ENCODE measurements at regions not wholly inside any gene's neighbourhood (a gene's known extent, or its start where the extent isn't known, plus 50 kb on each side); places are given as distances from the start of the nearest gene placed in this dataset.

DNA sequence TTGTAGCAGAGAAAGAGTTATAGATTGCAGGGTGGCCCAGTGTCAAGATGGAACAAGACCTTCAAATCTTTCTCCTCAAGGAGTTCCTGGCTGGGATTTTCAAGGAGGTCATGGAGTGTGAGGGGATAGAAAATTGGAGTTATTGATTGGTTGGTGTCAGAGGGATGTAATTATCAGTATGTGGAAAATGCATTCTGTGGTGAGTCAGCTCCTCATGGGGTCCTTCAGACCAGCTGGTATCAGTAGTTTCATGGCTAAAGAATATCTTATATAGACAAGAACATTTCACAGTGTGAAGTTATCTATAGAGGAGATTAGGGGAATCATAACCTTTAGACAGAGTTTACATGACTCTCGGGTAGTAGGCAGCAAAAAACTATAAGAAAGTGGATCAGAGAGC, 1114.0 kb upstream of the GBE1 start:
- Histone ChIP-seq H3K9ac (ENCODE audit: insufficient read length) (no peak overlapping the region), H3K27ac (no peak overlapping the region), H3K36me3 (ENCODE audit: insufficient read depth, low read length) (no peaks in the 10 kb centered on the region), H3K9me3 (ENCODE audit: low read depth, low read length) (no peaks in the 10 kb centered on the region), H3K4me3 (no peak overlapping the region)
- DNase-seq (ENCODE audit: low read depth, low spot score) = no peak
- TF ChIP-seq FOXP2 (optimal IDR thresholded peaks at IDR 0.05; ENCODE audit: control extremely low read depth, extremely low read length, insufficient read depth) = no peak
- no peak for TF ChIP-seq POLR2AphosphoS5 (IDR thresholded peaks at IDR 0.05; ENCODE audit: borderline replicate concordance, low read depth, low read length)

DNA sequence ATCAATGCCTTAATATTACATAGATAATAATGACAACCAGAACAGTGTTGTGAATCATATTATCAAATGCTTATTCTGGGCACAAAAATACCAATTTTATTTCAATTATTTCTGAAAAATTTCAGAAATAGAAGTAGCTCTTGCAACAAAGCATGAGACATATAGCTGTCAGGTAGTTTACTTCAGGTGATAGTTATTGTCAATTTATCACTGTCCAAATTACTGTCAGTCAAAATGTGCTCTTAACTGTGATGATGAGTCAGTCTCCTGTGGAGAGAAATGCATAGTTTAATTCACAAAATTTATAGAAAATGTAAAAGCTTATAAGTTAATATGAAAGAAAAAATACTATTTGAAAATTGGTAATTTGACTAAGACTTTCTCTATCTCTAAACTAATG, 1078.4 kb upstream of the GBE1 start:
- TF ChIP-seq FOXP2 (optimal IDR thresholded peaks at IDR 0.05; ENCODE audit: control extremely low read depth, extremely low read length, insufficient read depth) = no peak
- no peak for TF ChIP-seq EZH2 (IDR thresholded peaks at IDR 0.05)
- no peak for TF ChIP-seq POLR2AphosphoS5 (IDR thresholded peaks at IDR 0.05; ENCODE audit: borderline replicate concordance, low read depth, low read length)
- H3K9ac ChIP-seq (ENCODE audit: insufficient read length) = no peak overlapping the region
- no peaks in the 10 kb centered on the region for H3K36me3 ChIP-seq (ENCODE audit: insufficient read depth, low read length)
- H3K9me3 ChIP-seq (ENCODE audit: low read depth, low read length) = no peaks in the 10 kb centered on the region
- no peak overlapping the region for H3K27ac ChIP-seq
- H3K4me3 ChIP-seq = no peak overlapping the region
- no peak for DNase-seq (ENCODE audit: low read depth, low spot score)

DNA sequence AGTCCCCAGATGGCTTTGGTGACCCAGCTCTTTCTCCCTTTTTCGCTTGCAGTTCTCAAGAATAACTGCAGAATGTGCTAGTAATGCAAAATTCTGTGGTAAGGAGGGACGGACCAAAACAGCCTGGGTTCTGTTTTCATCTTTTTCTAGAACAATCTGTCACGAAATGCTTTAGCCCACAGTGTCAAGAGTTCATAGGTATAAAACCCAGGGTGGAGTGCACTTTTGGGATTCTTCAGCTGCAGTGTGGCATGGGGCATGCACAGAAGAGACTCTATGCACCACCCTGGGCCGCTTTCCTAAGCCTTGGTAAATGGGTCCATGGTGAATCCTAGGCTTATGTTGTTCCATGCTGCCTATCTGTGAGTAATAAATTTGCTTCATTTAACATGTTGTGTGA, 1072.7 kb upstream of the GBE1 start:
- H3K9ac ChIP-seq (ENCODE audit: insufficient read length) = no peak overlapping the region
- no peak overlapping the region for H3K4me3 ChIP-seq
- no peaks in the 10 kb centered on the region for H3K36me3 ChIP-seq (ENCODE audit: insufficient read depth, low read length)
- H3K9me3 ChIP-seq (ENCODE audit: low read depth, low read length) = no peaks in the 10 kb centered on the region
- no peak overlapping the region for H3K27ac ChIP-seq
- no peak for DNase-seq (ENCODE audit: low read depth, low spot score)
- no peak for TF ChIP-seq POLR2AphosphoS5 (IDR thresholded peaks at IDR 0.05; ENCODE audit: borderline replicate concordance, low read depth, low read length)

DNA sequence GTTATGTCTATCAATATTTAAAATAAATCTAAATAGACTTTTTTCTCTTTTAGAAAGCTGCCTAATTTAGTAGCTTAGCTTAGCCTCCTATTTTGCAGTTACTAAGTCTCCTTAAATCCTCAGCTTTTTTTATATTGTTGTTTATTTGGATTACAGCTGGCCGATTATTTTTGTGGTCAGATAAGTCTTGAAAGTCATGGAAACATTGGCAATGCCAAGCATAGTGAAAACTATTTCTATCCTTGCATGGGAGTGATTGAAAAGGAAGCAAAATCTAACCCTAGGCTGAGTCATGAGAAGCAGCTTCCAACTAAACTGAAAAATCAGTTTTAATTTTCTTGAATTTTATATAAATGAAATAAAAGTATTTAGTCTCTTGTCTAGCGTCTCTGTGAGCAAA, 1063.0 kb upstream of the GBE1 start:
- no peak for DNase-seq (ENCODE audit: low read depth, low spot score)
- H3K9me3 ChIP-seq (ENCODE audit: low read depth, low read length) = no peaks in the 10 kb centered on the region

DNA sequence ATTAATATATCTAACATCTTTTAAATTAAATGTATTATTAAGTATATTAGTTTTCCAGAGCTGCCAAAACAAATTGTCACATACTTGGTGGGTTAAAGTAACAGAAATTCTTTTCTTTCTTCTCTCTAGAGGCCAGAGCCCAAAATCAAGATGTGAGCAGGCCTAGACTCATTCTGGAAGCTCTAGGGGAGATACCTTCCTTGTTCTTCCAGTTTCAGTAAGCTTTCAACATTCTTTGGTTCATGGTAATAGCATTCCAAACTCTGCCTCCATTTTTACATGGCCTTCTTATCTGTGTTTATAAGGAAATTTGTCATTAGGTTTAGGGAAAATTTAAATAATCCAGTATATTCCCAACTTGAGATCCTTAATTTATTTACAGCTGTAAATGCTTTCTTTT, 1054.6 kb upstream of the GBE1 start:
- no peak overlapping the region for H3K27ac ChIP-seq
- TF ChIP-seq FOXP2 (optimal IDR thresholded peaks at IDR 0.05; ENCODE audit: control extremely low read depth, extremely low read length, insufficient read depth) = no peak
- no peak for TF ChIP-seq POLR2AphosphoS5 (IDR thresholded peaks at IDR 0.05; ENCODE audit: borderline replicate concordance, low read depth, low read length)
- no peak for TF ChIP-seq EZH2 (IDR thresholded peaks at IDR 0.05)
- no peak overlapping the region for H3K9ac ChIP-seq (ENCODE audit: insufficient read length)
- peaks cover 5% of the 10 kb centered on the region; the same call in 1 of the 2 replicates for H3K9me3 ChIP-seq (ENCODE audit: low read depth, low read length)
- no peak overlapping the region for H3K4me3 ChIP-seq
- no peak for DNase-seq (ENCODE audit: low read depth, low spot score)
- no peaks in the 10 kb centered on the region for H3K36me3 ChIP-seq (ENCODE audit: insufficient read depth, low read length)

More for the DNA sequence above, 1063.0 kb upstream of the GBE1 start:
- no peak for TF ChIP-seq POLR2AphosphoS5 (IDR thresholded peaks at IDR 0.05; ENCODE audit: borderline replicate concordance, low read depth, low read length)
- TF ChIP-seq FOXP2 (optimal IDR thresholded peaks at IDR 0.05; ENCODE audit: control extremely low read depth, extremely low read length, insufficient read depth) = no peak
- TF ChIP-seq EZH2 (IDR thresholded peaks at IDR 0.05) = no peak
- Histone ChIP-seq H3K4me3 (no peak overlapping the region), H3K9ac (ENCODE audit: insufficient read length) (no peak overlapping the region), H3K36me3 (ENCODE audit: insufficient read depth, low read length) (no peaks in the 10 kb centered on the region), H3K27ac (no peak overlapping the region)

DNA sequence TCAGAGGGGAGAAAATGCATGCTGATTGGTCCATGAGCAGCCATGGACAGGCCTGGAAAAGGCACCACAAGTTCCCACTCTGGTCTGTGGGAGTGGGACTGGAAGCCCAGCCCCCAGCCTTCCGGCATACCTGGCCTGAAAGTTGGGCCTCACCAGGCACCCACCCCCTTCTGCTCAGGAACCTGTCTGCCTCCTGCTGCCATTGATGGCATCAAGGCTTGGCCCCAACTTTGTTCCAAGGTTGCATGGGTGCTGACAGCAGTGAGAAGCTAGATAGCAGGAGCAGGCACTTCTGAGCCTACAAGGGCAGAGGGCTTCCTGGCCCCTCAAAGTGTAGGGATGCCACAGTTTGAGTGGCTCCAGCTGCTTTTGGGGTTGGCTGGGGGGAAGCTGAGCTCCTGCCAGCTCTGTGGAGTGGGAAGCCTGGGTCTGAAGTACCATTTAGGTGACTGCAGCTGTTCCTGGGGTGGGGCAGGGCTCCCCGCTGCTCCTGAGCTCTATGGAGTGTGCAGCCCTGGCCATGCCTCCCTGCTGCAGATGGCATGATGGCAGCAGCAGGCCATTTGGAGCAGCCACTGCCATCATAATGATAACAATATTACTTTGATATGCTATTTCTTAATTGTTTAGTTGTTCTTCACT, 1054.1 kb upstream of the GBE1 start:
- H3K27ac ChIP-seq = no peak overlapping the region
- H3K9ac ChIP-seq (ENCODE audit: insufficient read length) = no peak overlapping the region
- H3K4me3 ChIP-seq = no peak overlapping the region
- peaks cover 5% of the 10 kb centered on the region; the same call in 1 of the 2 replicates for H3K9me3 ChIP-seq (ENCODE audit: low read depth, low read length)
- TF ChIP-seq FOXP2 (optimal IDR thresholded peaks at IDR 0.05; ENCODE audit: control extremely low read depth, extremely low read length, insufficient read depth) = no peak
- no peak for TF ChIP-seq POLR2AphosphoS5 (IDR thresholded peaks at IDR 0.05; ENCODE audit: borderline replicate concordance, low read depth, low read length)
- TF ChIP-seq EZH2 (IDR thresholded peaks at IDR 0.05) = no peak
- H3K36me3 ChIP-seq (ENCODE audit: insufficient read depth, low read length) = no peaks in the 10 kb centered on the region
- no peak for DNase-seq (ENCODE audit: low read depth, low spot score)

DNA sequence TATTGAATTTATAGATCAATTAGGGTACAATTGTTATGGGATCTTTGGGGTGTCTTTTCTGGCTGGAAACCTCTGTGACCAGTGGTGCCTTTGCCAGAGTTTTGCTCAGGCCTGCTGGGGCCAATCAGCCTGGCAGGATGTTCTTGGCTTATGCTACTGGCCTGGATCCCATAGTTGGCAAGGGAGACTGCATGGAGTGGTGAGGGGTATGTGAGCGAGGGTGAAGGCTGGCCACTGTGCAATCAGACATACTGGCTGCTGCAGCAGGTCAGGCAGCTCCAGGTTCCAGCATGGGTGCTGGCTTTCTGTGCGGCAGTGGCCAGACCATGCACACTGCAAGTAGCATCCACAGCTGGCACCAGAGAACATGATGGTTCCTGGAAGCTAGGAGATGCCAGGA, 1053.2 kb upstream of the GBE1 start:
- Histone ChIP-seq H3K36me3 (ENCODE audit: insufficient read depth, low read length) (no peaks in the 10 kb centered on the region), H3K9ac (ENCODE audit: insufficient read length) (no peak overlapping the region), H3K27ac (no peak overlapping the region), H3K4me3 (no peak overlapping the region), H3K9me3 (ENCODE audit: low read depth, low read length) (peaks cover 5% of the 10 kb centered on the region; the same call in 1 of the 2 replicates)
- DNase-seq (ENCODE audit: low read depth, low spot score) = no peak
- no peak for TF ChIP-seq POLR2AphosphoS5 (IDR thresholded peaks at IDR 0.05; ENCODE audit: borderline replicate concordance, low read depth, low read length)

DNA sequence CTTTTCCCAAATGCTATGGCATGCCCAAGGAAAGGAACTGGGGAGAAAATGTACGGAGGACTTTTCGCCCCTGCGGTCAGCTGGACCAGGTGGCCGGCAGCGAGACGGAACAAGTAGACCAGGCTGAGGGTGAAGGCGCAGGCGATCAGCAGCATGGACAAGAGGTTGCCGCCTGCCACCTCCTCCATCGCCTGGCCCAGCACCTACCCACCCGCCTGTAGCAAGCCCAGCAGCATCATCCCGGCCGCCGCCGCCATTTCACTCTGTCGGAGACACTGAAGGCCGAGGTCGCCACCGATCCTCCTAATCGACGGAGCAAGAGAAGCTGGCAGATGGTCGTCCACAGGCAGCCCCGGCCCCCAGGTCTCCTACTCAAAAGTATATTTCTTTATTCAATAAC, 1046.3 kb upstream of the GBE1 start:
- H3K36me3 ChIP-seq (ENCODE audit: insufficient read depth, low read length) = no peaks in the 10 kb centered on the region
- H3K9me3 ChIP-seq (ENCODE audit: low read depth, low read length) = peaks cover 5% of the 10 kb centered on the region; the same call in 1 of the 2 replicates
- H3K4me3 ChIP-seq = no peak overlapping the region
- H3K9ac ChIP-seq (ENCODE audit: insufficient read length) = no peak overlapping the region
- DNase-seq (ENCODE audit: low read depth, low spot score) = no peak
- H3K27ac ChIP-seq = no peak overlapping the region
- TF ChIP-seq EZH2 (IDR thresholded peaks at IDR 0.05) (no peak), POLR2AphosphoS5 (IDR thresholded peaks at IDR 0.05; ENCODE audit: borderline replicate concordance, low read depth, low read length) (no peak), FOXP2 (optimal IDR thresholded peaks at IDR 0.05; ENCODE audit: control extremely low read depth, extremely low read length, insufficient read depth) (no peak)

DNA sequence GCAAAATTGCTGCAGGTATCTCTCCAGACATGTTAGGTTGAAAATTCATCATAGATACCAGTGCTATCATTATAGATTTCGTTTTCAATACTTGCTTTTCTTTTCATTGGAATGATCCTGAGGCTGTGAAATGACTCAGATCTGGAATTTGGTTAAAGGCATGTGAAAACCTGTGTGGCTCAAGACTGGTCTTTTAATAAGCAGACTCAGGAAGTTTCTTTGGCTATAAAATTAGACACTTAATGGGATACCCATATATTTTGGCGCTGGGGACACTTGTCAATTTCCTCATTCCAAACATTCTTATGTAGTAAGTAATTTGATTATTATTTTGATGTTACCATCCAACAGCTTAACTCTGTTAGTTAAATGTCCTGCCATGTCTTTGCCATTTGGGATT, 1041.1 kb upstream of the GBE1 start:
- no peak overlapping the region for H3K9ac ChIP-seq (ENCODE audit: insufficient read length)
- H3K36me3 ChIP-seq (ENCODE audit: insufficient read depth, low read length) = no peaks in the 10 kb centered on the region
- no peak for TF ChIP-seq FOXP2 (optimal IDR thresholded peaks at IDR 0.05; ENCODE audit: control extremely low read depth, extremely low read length, insufficient read depth)
- no peak for TF ChIP-seq POLR2AphosphoS5 (IDR thresholded peaks at IDR 0.05; ENCODE audit: borderline replicate concordance, low read depth, low read length)
- TF ChIP-seq EZH2 (IDR thresholded peaks at IDR 0.05) = no peak
- DNase-seq (ENCODE audit: low read depth, low spot score) = no peak
- no peak overlapping the region for H3K4me3 ChIP-seq
- no peaks in the 10 kb centered on the region for H3K9me3 ChIP-seq (ENCODE audit: low read depth, low read length)
- no peak overlapping the region for H3K27ac ChIP-seq

Measured in SK-N-MC (cell line).